Uterus (tissue), 2 donors: ENCODE measurements at regions not wholly inside any gene's neighbourhood (a gene's known extent, or its start where the extent isn't known, plus 50 kb on each side); places are given as distances from the start of the nearest gene placed in this dataset.

ENCODE experiments used
- CTCF ChIP-seq, 4 experiments: fragments of 200-600 bp in 2 of 4; fragments of 450-650 bp in 2 of 4; sonication (generic) in 2 of 4; IDR thresholded peaks; one replicate each; pipeline ENCODE4 v1.5.1; 2016 to 2019; ENCODE audit warnings: antibody characterized with exemption in 4 of 4, mild to moderate bottlenecking in 2 of 4, moderate library complexity in 1 of 4
- POLR2A ChIP-seq, 2 donors: fragments of 450-650 bp; IDR thresholded peaks; one replicate each; pipeline ENCODE4 v1.6.1; 2016; ENCODE audit warnings: antibody characterized with exemption in 2 of 2, mild to moderate bottlenecking in 1 of 2, moderate library complexity in 1 of 2

GRCh38 chr17:55620023-55620422 is 102.6 kb downstream of the TMEM100 start:
- no peak for TF ChIP-seq CTCF (IDR thresholded peaks at IDR 0.05)
- TF ChIP-seq POLR2A (IDR thresholded peaks at IDR 0.05) = no peak
